Trophoblast cell (in vitro differentiated cells and primary cell): ENCODE measurements at regions not wholly inside any gene's neighbourhood (a gene's known extent, or its start where the extent isn't known, plus 50 kb on each side); places are given as distances from the start of the nearest gene placed in this dataset.

Experiments
- DNase-seq, 2 donors: peaks; one replicate each; pipeline ENCODE4 v3.0.0-alpha.2; 2016
- H2AFZ ChIP-seq: 2 replicates; pipeline ENCODE4 v1.6.1; 2013; ENCODE audit warnings: low read length, moderate library complexity, mild to moderate bottlenecking; ENCODE audit not compliant: insufficient read depth, poor library complexity
- H2AK5ac ChIP-seq: 2 replicates; pipeline ENCODE4 v1.6.1; 2013; ENCODE audit warnings: mild to moderate bottlenecking, low read length
- H2BK120ac ChIP-seq: 2 replicates; pipeline ENCODE4 v1.6.1; 2013; ENCODE audit warnings: low read length, mild to moderate bottlenecking, moderate library complexity; ENCODE audit not compliant: insufficient read depth, poor library complexity
- H2BK12ac ChIP-seq: 2 replicates; pipeline ENCODE4 v1.6.1; 2013; ENCODE audit warnings: mild to moderate bottlenecking, low read length, moderate library complexity
- H2BK5ac ChIP-seq: 2 replicates; pipeline ENCODE4 v1.6.1; 2013; ENCODE audit warnings: low read length, low read depth, moderate library complexity, mild to moderate bottlenecking; ENCODE audit not compliant: poor library complexity
- H3K14ac ChIP-seq: 2 replicates; pipeline ENCODE4 v1.6.1; 2013; ENCODE audit warnings: mild to moderate bottlenecking, low read length
- H3K18ac ChIP-seq: 2 replicates; pipeline ENCODE4 v1.6.1; 2013; ENCODE audit warnings: mild to moderate bottlenecking, low read length
- H3K23ac ChIP-seq: 2 replicates; pipeline ENCODE4 v1.6.1; 2013; ENCODE audit warnings: low read length
- H3K27ac ChIP-seq: 2 replicates; pipeline ENCODE4 v1.5.1; 2013; ENCODE audit warnings: low read depth, mild to moderate bottlenecking, inconsistent platforms, low read length, moderate library complexity
- H3K27me3 ChIP-seq: 2 replicates; pipeline ENCODE4 v1.6.1; 2013; ENCODE audit warnings: inconsistent platforms, mild to moderate bottlenecking, low read length, moderate library complexity; ENCODE audit not compliant: insufficient read depth
- H3K36me3 ChIP-seq, 2 experiments: 1 replicate in 1 of 2; 2 replicates in 1 of 2; pipeline ENCODE4 v1.6.1; 2013; ENCODE audit warnings: low read length in 2 of 2, mild to moderate bottlenecking in 2 of 2, moderate library complexity in 1 of 2; ENCODE audit not compliant: insufficient read depth in 2 of 2, control insufficient read depth in 1 of 2
- H3K4ac ChIP-seq: 2 replicates; pipeline ENCODE4 v1.6.1; 2013; ENCODE audit warnings: low read depth, mild to moderate bottlenecking, low read length, moderate library complexity
- H3K4me1 ChIP-seq, 2 experiments: 1 replicate in 1 of 2; 2 replicates in 1 of 2; pipeline ENCODE4 v1.6.1; 2013; ENCODE audit warnings: low read length in 2 of 2, mild to moderate bottlenecking in 2 of 2, moderate library complexity in 1 of 2; ENCODE audit not compliant: insufficient read depth in 2 of 2, control insufficient read depth in 1 of 2
- H3K4me2 ChIP-seq: 2 replicates; pipeline ENCODE4 v1.6.1; 2013; ENCODE audit warnings: inconsistent platforms, mild to moderate bottlenecking, low read length, moderate library complexity
- H3K4me3 ChIP-seq: 2 replicates; pipeline ENCODE4 v1.5.1; 2013; ENCODE audit warnings: mild to moderate bottlenecking, low read depth, low read length, inconsistent platforms
- H3K79me1 ChIP-seq: one replicate; pipeline ENCODE4 v1.6.1; 2013; ENCODE audit warnings: low read length
- H3K79me2 ChIP-seq: 2 replicates; pipeline ENCODE4 v1.6.1; 2013; ENCODE audit warnings: low read length, mild to moderate bottlenecking; ENCODE audit not compliant: control insufficient read depth, insufficient read depth, poor library complexity
- H3K9ac ChIP-seq: 2 replicates; pipeline ENCODE4 v1.6.1; 2013; ENCODE audit warnings: mild to moderate bottlenecking, low read length
- H3K9me3 ChIP-seq: 2 replicates; pipeline ENCODE4 v1.6.1; 2013; ENCODE audit warnings: low read depth, mild to moderate bottlenecking, control low read depth, inconsistent platforms, low read length; ENCODE audit not compliant: insufficient read depth
- H4K12ac ChIP-seq: 2 replicates; pipeline ENCODE4 v1.6.1; 2013; ENCODE audit warnings: low read depth, mild to moderate bottlenecking, low read length, moderate library complexity
- H4K8ac ChIP-seq: 2 replicates; pipeline ENCODE4 v1.6.1; 2013; ENCODE audit warnings: low read depth, mild to moderate bottlenecking, low read length, moderate library complexity
- H4K91ac ChIP-seq: one replicate; pipeline ENCODE4 v1.6.1; 2013; ENCODE audit warnings: low read depth, mild to moderate bottlenecking, low read length, moderate library complexity
- WGBS: extraction: QIAGEN DNeasy Blood & Tissue Kit; methylation state at CpG from one replicate; pipeline ENCODE4 v1.1.7; 2013; ENCODE audit warnings: missing lambda C conversion rate; ENCODE audit not compliant: insufficient read length, insufficient coverage; ENCODE audit errors: extremely low coverage; 5-methylcytosine and 5-hydroxymethylcytosine counted together

DNA sequence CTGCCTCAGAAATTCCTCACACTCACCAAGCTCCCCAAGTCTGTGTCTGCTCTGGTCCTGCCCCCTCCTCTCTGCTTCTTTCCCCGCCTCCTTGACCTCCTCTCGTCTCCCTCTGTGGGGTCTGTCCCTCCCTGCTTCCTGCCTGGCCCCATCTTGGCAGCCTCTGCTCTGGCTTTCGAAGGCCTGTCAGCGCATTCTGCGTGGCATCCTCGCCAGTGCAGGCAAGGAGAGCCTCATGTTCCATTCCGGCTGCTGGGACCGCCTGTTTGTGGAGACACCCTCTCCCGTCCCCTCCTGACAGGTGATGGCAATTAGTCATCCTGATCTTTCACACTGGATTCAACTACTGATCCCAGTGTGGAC lies 51.7 kb upstream of the COL13A1 start:
- Histone ChIP-seq H3K9me3 (peaks cover 2% of the 10 kb centered on the region), H3K23ac (no peak overlapping the region), H3K4ac (no peak overlapping the region), H2BK12ac (no peak overlapping the region), H3K4me3 (no peak overlapping the region), H2AFZ (no peak overlapping the region), H3K79me1 (no peaks in the 10 kb centered on the region), H3K27me3 (no peaks in the 10 kb centered on the region), H2BK120ac (no peak overlapping the region), H2BK5ac (no peak overlapping the region), H4K8ac (no peak overlapping the region), H4K12ac (no peak overlapping the region), H4K91ac (no peak overlapping the region), H3K18ac (no peak overlapping the region), H3K79me2 (no peaks in the 10 kb centered on the region), H3K36me3 (no peaks in the 10 kb centered on the region), H3K4me1 (no peaks in the 10 kb centered on the region), H3K14ac (no peak overlapping the region), H2AK5ac (no peak overlapping the region), H3K27ac (no peak overlapping the region), H3K9ac (no peak overlapping the region), H3K4me2 (no peak overlapping the region)
- WGBS = no CpG with 5 or more reads among the region's 9 CpGs
- DNase-seq = no peak

DNA sequence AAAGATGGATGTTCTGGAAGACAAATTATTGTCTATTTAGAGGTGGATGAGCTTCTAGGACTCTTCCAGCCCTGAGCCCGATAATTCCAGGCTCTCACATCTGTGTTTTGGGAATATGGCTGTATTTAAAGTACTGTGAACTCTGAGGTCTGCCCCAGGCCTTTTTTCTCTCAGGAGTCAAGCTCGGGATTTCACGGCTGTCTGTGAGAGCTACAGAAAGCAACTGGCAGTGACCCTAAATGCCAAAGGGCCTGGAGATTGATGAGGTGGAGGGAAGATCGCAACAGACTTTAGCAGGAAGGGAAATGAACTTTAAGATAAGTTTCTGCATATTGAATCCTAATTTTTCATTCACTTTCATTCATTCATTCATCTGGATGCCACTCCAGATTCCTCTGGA lies 51.0 kb upstream of the COL13A1 start:
- Histone ChIP-seq H4K12ac (no peak overlapping the region), H3K23ac (no peak overlapping the region), H3K4me3 (no peak overlapping the region), H3K4me1 (no peaks in the 10 kb centered on the region), H3K79me2 (no peaks in the 10 kb centered on the region), H2BK12ac (no peak overlapping the region), H3K36me3 (no peaks in the 10 kb centered on the region), H3K9me3 (peaks cover 2% of the 10 kb centered on the region), H4K8ac (no peak overlapping the region), H3K4me2 (no peak overlapping the region), H3K27me3 (no peaks in the 10 kb centered on the region), H2AK5ac (no peak overlapping the region), H2AFZ (no peak overlapping the region), H2BK120ac (no peak overlapping the region), H3K9ac (no peak overlapping the region), H3K27ac (no peak overlapping the region), H3K4ac (no peak overlapping the region), H2BK5ac (no peak overlapping the region), H4K91ac (no peak overlapping the region), H3K18ac (no peak overlapping the region), H3K14ac (no peak overlapping the region), H3K79me1 (no peaks in the 10 kb centered on the region)
- WGBS = no CpG with 5 or more reads among the region's 4 CpGs
- no peak for DNase-seq

- H3K4me2 ChIP-seq = no peak overlapping the region
- no peaks in the 10 kb centered on the region for H3K27me3 ChIP-seq
- H3K79me1 ChIP-seq = no peaks in the 10 kb centered on the region
- H3K9ac ChIP-seq = no peak overlapping the region
- no peak for DNase-seq
- no peak overlapping the region for H3K14ac ChIP-seq
- no peak overlapping the region for H2BK5ac ChIP-seq
- H4K12ac ChIP-seq = no peak overlapping the region
- H3K36me3 ChIP-seq = no peaks in the 10 kb centered on the region
- no peak overlapping the region for H3K27ac ChIP-seq
- no peak overlapping the region for H3K4ac ChIP-seq
- H4K91ac ChIP-seq = no peak overlapping the region
- no peak overlapping the region for H2AFZ ChIP-seq
- no peak overlapping the region for H4K8ac ChIP-seq
- no peak overlapping the region for H2BK12ac ChIP-seq
- no peak overlapping the region for H3K18ac ChIP-seq
- WGBS = no CpG with 5 or more reads among the region's 4 CpGs
- no peak overlapping the region for H2AK5ac ChIP-seq
- H2BK120ac ChIP-seq = no peak overlapping the region
- H3K4me3 ChIP-seq = no peak overlapping the region
- H3K9me3 ChIP-seq = peaks cover 2% of the 10 kb centered on the region
- no peak overlapping the region for H3K23ac ChIP-seq
- no peaks in the 10 kb centered on the region for H3K4me1 ChIP-seq
- H3K79me2 ChIP-seq = no peaks in the 10 kb centered on the region
Measured at GRCh38 chr10:69751214-69751613, 50.5 kb upstream of the COL13A1 start.
